Heart left ventricle (tissue), 13 donors: ENCODE measurements at regions not wholly inside any gene's neighbourhood (a gene's known extent, or its start where the extent isn't known, plus 50 kb on each side); places are given as distances from the start of the nearest gene placed in this dataset.

Experiments
- POLR2A ChIP-seq, 2 donors: fragments of 450-650 bp; IDR thresholded peaks; one replicate each; pipeline ENCODE4 v1.6.1; 2017; ENCODE audit warnings: antibody characterized with exemption in 2 of 2, mild to moderate bottlenecking in 2 of 2, moderate library complexity in 2 of 2
- TF ChIP-seq, protein P1 (sequence below), 12 donors: fragments of 200-600 bp; sonication (generic) in 4 of 12; IDR thresholded peaks; one replicate each; pipeline versions ENCODE4 v1.5.0 to v1.8.0; 2018 to 2022; ENCODE audit warnings: antibody characterized with exemption in 12 of 12, mild to moderate bottlenecking in 5 of 12
- donor health status: ischemic (EF 13 %, LVEDD 7.1; RV severe dilation, severe dysfunction).
- donor health status: DM: no; HTN: yes; CAD: no.
- donor health status: DM: no; HTN: no; CAD: no.
- donor health status: ischemic (EF 25% LVEDD 6.9; RV normal size, moderate dysfunction).
- donor health status: ischemic (EF 25% LVEDD 5.7; RV mildly dilated, moderate dysfunction).
- donor health status: ischemic (EF 35%, LVEDD 5.7; RV mildly dilated, moderate dysfunction).
- donor health status: nonischemic (EF 11% LVEDD 7.7; RV severe dilation, severe dysfunction).
- donor health status: DM: yes; HTN: yes; CAD: no.
- donor health status: PGD.
- donor health status: ischemic (EF 29% LVEDD 5.4; RV normal size, mild dysfunction).
- donor health status: nonischemic (EF 23%, LVEDD 6.1; RV moderate dilation, normal function).

GRCh38 chr7:156124356-156124755 lies 312.1 kb upstream of the SHH start:
- TF ChIP-seq, protein P1, sequence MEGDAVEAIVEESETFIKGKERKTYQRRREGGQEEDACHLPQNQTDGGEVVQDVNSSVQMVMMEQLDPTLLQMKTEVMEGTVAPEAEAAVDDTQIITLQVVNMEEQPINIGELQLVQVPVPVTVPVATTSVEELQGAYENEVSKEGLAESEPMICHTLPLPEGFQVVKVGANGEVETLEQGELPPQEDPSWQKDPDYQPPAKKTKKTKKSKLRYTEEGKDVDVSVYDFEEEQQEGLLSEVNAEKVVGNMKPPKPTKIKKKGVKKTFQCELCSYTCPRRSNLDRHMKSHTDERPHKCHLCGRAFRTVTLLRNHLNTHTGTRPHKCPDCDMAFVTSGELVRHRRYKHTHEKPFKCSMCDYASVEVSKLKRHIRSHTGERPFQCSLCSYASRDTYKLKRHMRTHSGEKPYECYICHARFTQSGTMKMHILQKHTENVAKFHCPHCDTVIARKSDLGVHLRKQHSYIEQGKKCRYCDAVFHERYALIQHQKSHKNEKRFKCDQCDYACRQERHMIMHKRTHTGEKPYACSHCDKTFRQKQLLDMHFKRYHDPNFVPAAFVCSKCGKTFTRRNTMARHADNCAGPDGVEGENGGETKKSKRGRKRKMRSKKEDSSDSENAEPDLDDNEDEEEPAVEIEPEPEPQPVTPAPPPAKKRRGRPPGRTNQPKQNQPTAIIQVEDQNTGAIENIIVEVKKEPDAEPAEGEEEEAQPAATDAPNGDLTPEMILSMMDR (IDR thresholded peaks at IDR 0.05), result no peak
- no peak for TF ChIP-seq POLR2A (IDR thresholded peaks at IDR 0.05)
